ENCODE measurements at regions not wholly inside any gene's neighbourhood (a gene's known extent, or its start where the extent isn't known, plus 50 kb on each side); places are given as distances from the start of the nearest gene placed in this dataset.

GRCh38 chr22:47283616-47284270 lies 521.3 kb downstream of the TBC1D22A start:
- TF ChIP-seq, protein P1, sequence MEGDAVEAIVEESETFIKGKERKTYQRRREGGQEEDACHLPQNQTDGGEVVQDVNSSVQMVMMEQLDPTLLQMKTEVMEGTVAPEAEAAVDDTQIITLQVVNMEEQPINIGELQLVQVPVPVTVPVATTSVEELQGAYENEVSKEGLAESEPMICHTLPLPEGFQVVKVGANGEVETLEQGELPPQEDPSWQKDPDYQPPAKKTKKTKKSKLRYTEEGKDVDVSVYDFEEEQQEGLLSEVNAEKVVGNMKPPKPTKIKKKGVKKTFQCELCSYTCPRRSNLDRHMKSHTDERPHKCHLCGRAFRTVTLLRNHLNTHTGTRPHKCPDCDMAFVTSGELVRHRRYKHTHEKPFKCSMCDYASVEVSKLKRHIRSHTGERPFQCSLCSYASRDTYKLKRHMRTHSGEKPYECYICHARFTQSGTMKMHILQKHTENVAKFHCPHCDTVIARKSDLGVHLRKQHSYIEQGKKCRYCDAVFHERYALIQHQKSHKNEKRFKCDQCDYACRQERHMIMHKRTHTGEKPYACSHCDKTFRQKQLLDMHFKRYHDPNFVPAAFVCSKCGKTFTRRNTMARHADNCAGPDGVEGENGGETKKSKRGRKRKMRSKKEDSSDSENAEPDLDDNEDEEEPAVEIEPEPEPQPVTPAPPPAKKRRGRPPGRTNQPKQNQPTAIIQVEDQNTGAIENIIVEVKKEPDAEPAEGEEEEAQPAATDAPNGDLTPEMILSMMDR (IDR thresholded peaks at IDR 0.05; ENCODE audit: low read depth, low read length, missing control alignments): no peak
- no peak for DNase-seq (ENCODE audit: extremely low read depth, low read depth)

DNA sequence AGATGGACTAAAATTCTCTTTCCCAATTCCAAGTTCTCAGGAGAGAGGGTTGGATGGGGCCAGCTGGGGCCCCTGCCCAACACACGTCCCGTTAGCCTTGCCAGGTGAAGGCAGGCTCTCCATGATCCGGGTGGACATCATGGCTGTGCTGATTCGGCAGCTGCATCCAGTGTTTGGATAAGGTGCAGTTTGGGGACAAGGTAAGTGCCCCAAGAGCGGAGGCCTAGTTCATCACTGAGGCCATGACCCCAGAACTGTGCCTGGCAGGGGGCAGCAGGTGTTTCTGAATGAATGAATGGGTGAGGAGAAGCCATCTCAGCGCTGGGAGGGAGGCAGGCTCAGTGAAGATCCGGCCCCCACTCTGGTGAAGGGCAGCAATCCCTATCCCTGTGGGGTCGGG lies 520.4 kb downstream of the TBC1D22A start:
- TF ChIP-seq, protein P1 (IDR thresholded peaks at IDR 0.05; ENCODE audit: low read depth, low read length, missing control alignments): no peak
- DNase-seq (ENCODE audit: extremely low read depth, low read depth): no peak

More at GRCh38 chr22:47283616-47284270, 521.3 kb downstream of the TBC1D22A start:
- no peak overlapping the region for H3K4me3 ChIP-seq (replicated peaks; ENCODE audit: low read depth, low read length)

DNA sequence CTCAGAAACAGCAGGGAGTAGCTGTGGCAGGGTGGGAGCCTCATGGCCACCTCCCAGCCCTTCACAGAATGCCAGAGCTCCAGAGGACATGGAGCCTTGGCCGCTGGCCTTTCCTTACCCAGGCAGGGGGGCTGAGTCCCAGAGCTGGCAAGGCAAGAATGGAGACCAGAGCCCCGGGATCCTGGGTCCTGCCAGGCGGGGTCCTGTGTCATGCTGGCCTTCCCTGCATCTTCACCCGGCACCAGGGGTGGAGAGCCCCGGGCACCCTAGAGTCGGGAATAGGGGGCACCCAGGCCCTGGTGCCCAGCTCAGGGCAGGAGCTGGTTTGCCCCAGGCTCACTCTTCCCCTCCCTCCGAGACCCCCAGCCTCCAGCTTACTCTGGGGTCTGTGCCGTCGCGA lies 519.9 kb downstream of the TBC1D22A start:
- TF ChIP-seq, protein P1 (IDR thresholded peaks at IDR 0.05; ENCODE audit: low read depth, low read length, missing control alignments): no peak
- no peak overlapping the region for H3K4me3 ChIP-seq (replicated peaks; ENCODE audit: low read depth, low read length)
- no peak for DNase-seq (ENCODE audit: extremely low read depth, low read depth)

More for the DNA sequence above, 520.4 kb downstream of the TBC1D22A start:
- H3K4me3 ChIP-seq (replicated peaks; ENCODE audit: low read depth, low read length): no peak overlapping the region

DNA sequence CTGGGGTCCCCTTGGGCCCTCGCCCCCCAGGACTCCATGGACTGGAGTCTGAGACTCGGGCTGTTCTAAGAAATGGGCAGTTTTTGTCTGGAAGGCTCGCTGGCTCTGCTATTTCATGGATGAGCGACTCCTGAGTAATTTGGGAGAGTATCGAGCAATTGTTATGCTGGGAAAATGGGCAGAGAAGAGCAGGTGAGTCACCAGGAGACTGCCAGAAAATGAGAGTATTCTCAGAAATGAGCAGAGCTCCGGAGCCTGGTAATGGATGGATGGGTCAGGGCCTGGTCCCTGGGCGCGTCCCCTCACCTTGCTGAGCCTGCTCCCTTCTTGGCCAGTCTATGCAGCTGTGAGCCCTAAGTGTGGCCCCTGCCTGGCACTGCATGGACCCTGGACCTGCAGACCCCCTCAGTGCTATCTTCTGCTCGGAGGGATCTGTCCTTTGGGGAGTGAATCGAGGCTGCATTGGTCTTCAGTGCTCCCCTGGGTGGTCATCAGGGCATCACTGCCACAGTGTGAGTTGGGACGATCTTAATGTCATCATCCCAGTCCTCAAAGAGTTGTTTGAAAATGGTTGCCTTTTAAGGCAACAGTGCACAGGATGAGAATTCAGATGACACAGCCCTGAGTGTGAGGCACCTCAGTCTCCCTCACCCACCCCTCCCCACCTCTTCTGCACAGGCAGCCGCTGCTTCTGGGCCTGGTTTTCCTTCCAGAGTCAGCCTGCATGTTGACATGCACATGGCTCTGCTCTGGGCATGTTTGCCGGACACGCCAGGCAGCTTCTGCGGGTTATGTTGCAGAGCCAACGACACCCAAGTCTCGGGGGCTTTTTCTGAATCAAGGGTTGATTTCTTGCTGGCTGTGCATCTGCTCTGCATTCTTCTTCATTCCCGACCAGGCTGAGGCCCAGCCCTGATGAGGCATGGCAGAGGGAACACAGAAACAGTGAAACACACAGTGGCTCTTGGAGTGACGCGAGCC lies 519.0 kb downstream of the TBC1D22A start:
- no peak for DNase-seq (ENCODE audit: extremely low read depth, low read depth)
- H3K4me3 ChIP-seq (replicated peaks; ENCODE audit: low read depth, low read length): no peak overlapping the region
- TF ChIP-seq, protein P1 (IDR thresholded peaks at IDR 0.05; ENCODE audit: low read depth, low read length, missing control alignments): no peak

- no peak for DNase-seq (ENCODE audit: extremely low read depth, low read depth)
- H3K4me3 ChIP-seq (replicated peaks; ENCODE audit: low read depth, low read length): no peak overlapping the region
- TF ChIP-seq, protein P1 (IDR thresholded peaks at IDR 0.05; ENCODE audit: low read depth, low read length, missing control alignments): no peak
These were observed 517.9 kb downstream of the TBC1D22A start for GRCh38 chr22:47280301-47280700.

DNA sequence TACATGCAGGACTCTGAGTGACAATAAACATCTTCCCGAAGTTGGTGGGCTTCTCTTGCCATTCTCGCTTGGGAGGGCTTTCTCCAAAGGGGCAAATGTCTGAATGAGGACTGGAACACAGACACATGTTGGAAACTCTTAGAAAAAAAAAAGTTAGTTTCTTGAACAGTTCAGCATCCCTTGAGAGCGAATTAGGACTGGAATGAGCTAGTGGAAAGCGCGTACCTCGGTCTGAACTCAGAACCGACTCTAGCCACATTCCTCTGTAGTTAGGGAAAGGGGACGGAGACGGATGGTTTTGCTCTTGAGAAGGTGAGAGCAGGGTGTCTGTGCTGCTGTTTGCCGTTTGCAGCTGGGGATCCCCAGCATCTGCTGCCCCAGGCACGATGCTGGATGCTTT lies 517.3 kb downstream of the TBC1D22A start:
- TF ChIP-seq, protein P1 (IDR thresholded peaks at IDR 0.05; ENCODE audit: low read depth, low read length, missing control alignments): no peak
- no peak for DNase-seq (ENCODE audit: extremely low read depth, low read depth)
- no peak overlapping the region for H3K4me3 ChIP-seq (replicated peaks; ENCODE audit: low read depth, low read length)
